Karpas-422 (cell line): ENCODE measurements at regions not wholly inside any gene's neighbourhood (a gene's known extent, or its start where the extent isn't known, plus 50 kb on each side); places are given as distances from the start of the nearest gene placed in this dataset.

Source experiments
- DNase-seq: peaks from one replicate; pipeline ENCODE4 v3.0.0-alpha.2; 2015
- H2AFZ ChIP-seq: fragments of 200-600 bp; sonication (generic); 2 replicates; pipeline ENCODE4 v1.6.1; 2014; ENCODE audit warnings: antibody characterized with exemption, low read length, mixed read lengths
- H3K27ac ChIP-seq: fragments of 200-600 bp; sonication (generic); 2 replicates; pipeline ENCODE4 v1.5.1; 2014; ENCODE audit warnings: mild to moderate bottlenecking, low read length, moderate library complexity
- H3K27me3 ChIP-seq: fragments of 200-600 bp; sonication (generic); 2 replicates; pipeline ENCODE4 v1.6.1; 2014; ENCODE audit warnings: low read length, mixed read lengths
- H3K36me3 ChIP-seq: fragments of 200-600 bp; sonication (generic); 2 replicates; pipeline ENCODE4 v1.6.1; 2014; ENCODE audit warnings: low read length, mixed read lengths; ENCODE audit not compliant: insufficient read depth
- H3K4me1 ChIP-seq: fragments of 200-600 bp; sonication (generic); 2 replicates; pipeline ENCODE4 v1.6.1; 2014; ENCODE audit warnings: mild to moderate bottlenecking, low read length, mixed read lengths
- H3K4me2 ChIP-seq: fragments of 200-600 bp; sonication (generic); 2 replicates; pipeline ENCODE4 v1.6.1; 2014; ENCODE audit warnings: low read length, low read depth, mild to moderate bottlenecking; ENCODE audit not compliant: poor library complexity, severe bottlenecking
- H3K4me3 ChIP-seq: fragments of 200-600 bp; sonication (generic); 2 replicates; pipeline ENCODE4 v1.5.1; 2014; ENCODE audit warnings: mild to moderate bottlenecking, antibody characterized with exemption, low read length, mixed read lengths
- H3K79me2 ChIP-seq: fragments of 200-600 bp; sonication (generic); 2 replicates; pipeline ENCODE4 v1.6.1; 2014; ENCODE audit warnings: mild to moderate bottlenecking, low read length, mixed read lengths
- H3K9ac ChIP-seq: fragments of 200-600 bp; sonication (generic); 2 replicates; pipeline ENCODE4 v1.6.0; 2014; ENCODE audit warnings: low read length
- H3K9me2 ChIP-seq: fragments of 200-600 bp; sonication (generic), shearing (Covaris generic); replicated peaks from 2 replicates; pipeline ENCODE4 v1.6.0; 2014; ENCODE audit warnings: mild to moderate bottlenecking, low read length, moderate library complexity; ENCODE audit not compliant: insufficient read depth
- H3K9me3 ChIP-seq: fragments of 300-700, 200-600 bp; sonication (generic); 2 replicates; pipeline ENCODE4 v1.6.1; 2014; ENCODE audit warnings: low read length, mixed read lengths
- H4K20me1 ChIP-seq: fragments of 200-600 bp; sonication (generic); 2 replicates; pipeline ENCODE4 v1.6.1; 2014; ENCODE audit warnings: mild to moderate bottlenecking, antibody characterized with exemption, low read length, low read depth; ENCODE audit not compliant: insufficient read depth

- H3K4me3 ChIP-seq, result no peak overlapping the region
Observed at GRCh38 chr2:180306346-180306745, 299.2 kb upstream of the CWC22 start.

GRCh38 chr2:180291552-180292421, 284.7 kb upstream of the CWC22 start:
- H2AFZ ChIP-seq, result no peak overlapping the region
- no peaks in the 10 kb centered on the region for H3K36me3 ChIP-seq
- H3K9me3 ChIP-seq, result no peaks in the 10 kb centered on the region
- no peak for DNase-seq
- H3K4me3 ChIP-seq, result no peak overlapping the region
- H3K27ac ChIP-seq, result no peak overlapping the region
- H3K79me2 ChIP-seq, result no peaks in the 10 kb centered on the region
- no peak overlapping the region for H3K9ac ChIP-seq
- H3K27me3 ChIP-seq, result no peaks in the 10 kb centered on the region
- H3K4me1 ChIP-seq, result no peaks in the 10 kb centered on the region
- no peak overlapping the region for H3K4me2 ChIP-seq
- H4K20me1 ChIP-seq, result no peaks in the 10 kb centered on the region
- no peaks in the 10 kb centered on the region for H3K9me2 ChIP-seq

More at GRCh38 chr2:180306346-180306745, 299.2 kb upstream of the CWC22 start:
- no peaks in the 10 kb centered on the region for H3K9me2 ChIP-seq
- H3K9ac ChIP-seq, result no peak overlapping the region
- H4K20me1 ChIP-seq, result no peaks in the 10 kb centered on the region
- no peak overlapping the region for H3K27ac ChIP-seq
- no peaks in the 10 kb centered on the region for H3K79me2 ChIP-seq
- H3K9me3 ChIP-seq, result no peaks in the 10 kb centered on the region
- no peak overlapping the region for H3K4me2 ChIP-seq
- no peak overlapping the region for H2AFZ ChIP-seq
- no peaks in the 10 kb centered on the region for H3K27me3 ChIP-seq
- H3K4me1 ChIP-seq, result no peaks in the 10 kb centered on the region
- no peaks in the 10 kb centered on the region for H3K36me3 ChIP-seq
- DNase-seq, result no peak

DNA sequence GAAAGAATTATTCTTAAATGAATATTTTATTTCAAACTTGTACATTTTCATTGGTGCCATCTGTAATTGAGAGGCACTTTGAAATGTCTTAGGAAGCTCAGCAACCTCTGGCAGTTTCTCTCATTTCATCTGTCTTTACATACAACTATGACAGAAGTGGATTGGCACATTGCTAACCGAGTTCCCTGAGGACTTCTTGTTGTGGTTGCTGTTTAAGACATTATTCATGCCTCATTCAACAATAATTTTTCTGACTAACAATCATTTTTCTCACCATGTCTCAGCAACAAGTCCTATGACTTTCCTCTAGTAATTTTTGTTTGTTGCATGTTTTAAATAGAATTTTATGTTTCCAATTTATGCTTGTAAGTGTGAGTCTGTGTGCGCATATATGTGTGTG, 284.0 kb upstream of the CWC22 start:
- no peaks in the 10 kb centered on the region for H3K27me3 ChIP-seq
- H3K9me3 ChIP-seq, result no peaks in the 10 kb centered on the region
- H2AFZ ChIP-seq, result no peak overlapping the region

DNA sequence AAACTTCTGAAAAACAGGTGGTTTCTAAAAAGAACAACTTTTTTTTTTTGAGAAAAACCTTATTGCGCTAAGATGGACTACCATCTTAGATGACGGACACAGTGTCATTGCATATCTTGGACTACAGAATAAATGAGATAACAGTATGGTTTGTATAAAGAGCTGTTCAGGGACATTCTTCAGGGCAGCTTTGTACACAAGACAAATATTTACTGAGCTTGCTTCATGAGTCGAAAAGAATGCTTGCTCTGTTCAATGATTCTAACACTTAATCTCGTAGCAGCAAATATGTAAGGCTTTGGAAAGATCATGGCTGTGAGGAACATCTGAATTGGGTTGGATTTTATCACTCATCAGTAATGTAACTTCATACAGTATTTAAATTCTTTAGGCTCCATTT, 282.5 kb upstream of the CWC22 start:
- Histone ChIP-seq H3K4me3 (no peak overlapping the region), H3K4me1 (no peaks in the 10 kb centered on the region), H3K9me2 (no peaks in the 10 kb centered on the region), H3K36me3 (no peaks in the 10 kb centered on the region), H3K4me2 (no peak overlapping the region), H3K27me3 (no peaks in the 10 kb centered on the region), H3K9ac (no peak overlapping the region), H3K9me3 (no peaks in the 10 kb centered on the region), H3K27ac (no peak overlapping the region), H3K79me2 (no peaks in the 10 kb centered on the region), H4K20me1 (no peaks in the 10 kb centered on the region), H2AFZ (no peak overlapping the region)
- no peak for DNase-seq

More for the DNA sequence above, 284.0 kb upstream of the CWC22 start:
- Histone ChIP-seq H3K9ac (no peak overlapping the region), H4K20me1 (no peaks in the 10 kb centered on the region), H3K9me2 (no peaks in the 10 kb centered on the region), H3K36me3 (no peaks in the 10 kb centered on the region), H3K4me2 (no peak overlapping the region), H3K79me2 (no peaks in the 10 kb centered on the region), H3K27ac (no peak overlapping the region), H3K4me3 (no peak overlapping the region), H3K4me1 (no peaks in the 10 kb centered on the region)
- no peak for DNase-seq

- DNase-seq, result no peak
- H3K27ac ChIP-seq, result no peak overlapping the region
Observed at GRCh38 chr2:180279581-180279980, 272.5 kb upstream of the CWC22 start.

DNA sequence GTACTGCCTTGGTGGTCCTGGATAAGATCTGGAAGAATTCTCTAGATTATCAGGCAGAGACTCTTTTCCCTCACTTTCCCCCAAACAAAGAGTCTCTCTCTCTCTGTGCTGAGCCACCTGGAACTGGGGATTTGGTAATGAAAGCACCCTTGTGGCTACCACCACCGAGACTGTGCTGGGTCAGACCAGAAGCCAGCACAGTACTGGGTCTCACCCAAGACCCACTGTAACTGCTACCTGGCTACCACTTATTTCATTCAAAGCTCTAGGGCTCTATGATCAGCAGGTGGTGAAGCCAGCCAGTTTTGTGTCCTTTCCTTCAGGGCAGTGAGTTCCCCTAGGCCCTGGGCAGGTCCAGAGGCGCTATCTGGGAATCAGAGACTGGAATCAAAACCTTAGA, 269.6 kb upstream of the CWC22 start:
- Histone ChIP-seq H3K9ac (no peak overlapping the region), H3K27ac (no peak overlapping the region), H3K4me3 (no peak overlapping the region), H3K9me2 (no peaks in the 10 kb centered on the region), H4K20me1 (no peaks in the 10 kb centered on the region), H3K4me1 (no peaks in the 10 kb centered on the region), H3K27me3 (no peaks in the 10 kb centered on the region), H3K9me3 (no peaks in the 10 kb centered on the region), H3K36me3 (no peaks in the 10 kb centered on the region), H2AFZ (no peak overlapping the region), H3K4me2 (no peak overlapping the region), H3K79me2 (no peaks in the 10 kb centered on the region)
- DNase-seq, result no peak

More at GRCh38 chr2:180279581-180279980, 272.5 kb upstream of the CWC22 start:
- Histone ChIP-seq H4K20me1 (no peaks in the 10 kb centered on the region), H3K4me1 (no peaks in the 10 kb centered on the region), H3K4me3 (no peak overlapping the region), H3K9ac (no peak overlapping the region), H3K9me2 (no peaks in the 10 kb centered on the region), H3K4me2 (no peak overlapping the region), H2AFZ (no peak overlapping the region), H3K9me3 (no peaks in the 10 kb centered on the region), H3K79me2 (no peaks in the 10 kb centered on the region), H3K27me3 (no peaks in the 10 kb centered on the region), H3K36me3 (no peaks in the 10 kb centered on the region)

GRCh38 chr2:180268006-180268405, 260.9 kb upstream of the CWC22 start:
- Histone ChIP-seq H3K9me2 (no peaks in the 10 kb centered on the region; the same call in 1 of the 2 replicates), H3K4me2 (no peak overlapping the region), H3K79me2 (no peaks in the 10 kb centered on the region), H3K4me1 (no peaks in the 10 kb centered on the region), H3K9me3 (no peaks in the 10 kb centered on the region), H3K4me3 (no peak overlapping the region), H4K20me1 (no peaks in the 10 kb centered on the region), H3K27me3 (no peaks in the 10 kb centered on the region), H2AFZ (no peak overlapping the region), H3K27ac (no peak overlapping the region), H3K9ac (no peak overlapping the region), H3K36me3 (no peaks in the 10 kb centered on the region)
- no peak for DNase-seq

DNA sequence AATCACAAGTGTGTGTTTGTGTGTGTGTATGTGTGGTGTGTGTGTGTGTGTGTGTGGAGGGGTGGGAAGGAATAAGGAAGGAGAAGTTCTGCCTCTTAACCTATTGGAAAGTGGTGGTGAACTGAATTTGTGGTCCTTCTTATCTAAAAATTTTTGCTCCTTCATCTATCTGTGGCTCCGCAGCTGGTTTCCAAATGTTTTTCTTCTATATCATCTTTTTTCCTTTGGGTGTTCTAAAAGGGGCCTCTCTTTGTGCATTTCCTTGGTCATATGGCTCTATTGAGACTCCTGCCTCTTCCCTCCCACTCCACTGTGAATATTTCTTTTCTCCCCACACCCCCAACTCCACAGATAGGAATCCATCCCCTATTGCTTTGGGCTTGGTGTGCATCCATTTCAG, 254.9 kb upstream of the CWC22 start:
- H3K9me3 ChIP-seq, result no peaks in the 10 kb centered on the region
- H3K9me2 ChIP-seq, result no peaks in the 10 kb centered on the region
- no peaks in the 10 kb centered on the region for H3K4me1 ChIP-seq
- no peaks in the 10 kb centered on the region for H3K36me3 ChIP-seq
- no peak overlapping the region for H3K9ac ChIP-seq
- H2AFZ ChIP-seq, result no peak overlapping the region
- H3K4me3 ChIP-seq, result no peak overlapping the region
- no peak overlapping the region for H3K4me2 ChIP-seq
- no peak overlapping the region for H3K27ac ChIP-seq
- no peaks in the 10 kb centered on the region for H3K79me2 ChIP-seq
- no peak for DNase-seq
- H3K27me3 ChIP-seq, result no peaks in the 10 kb centered on the region
- no peaks in the 10 kb centered on the region for H4K20me1 ChIP-seq
